HL-60 (cell line): ENCODE measurements at regions not wholly inside any gene's neighbourhood (a gene's known extent, or its start where the extent isn't known, plus 50 kb on each side); places are given as distances from the start of the nearest gene placed in this dataset.

Experiments used
- DNase-seq, 2 experiments: peaks; one replicate each; pipeline ENCODE4 v3.0.0-alpha.2; 2010 to 2020; ENCODE audit warnings: low read depth in 1 of 2, low spot score in 1 of 2
- H3K27ac ChIP-seq: fragments of 250-450 bp; sonication (Bioruptor Pico); replicated peaks from 2 replicates; pipeline ENCODE4 v1.5.1; 2020; ENCODE audit warnings: mild to moderate bottlenecking, moderate library complexity
- H3K27me3 ChIP-seq: fragments of 250-450 bp; sonication (Bioruptor Pico); 2 replicates; pipeline ENCODE4 v1.5.1; 2021; ENCODE audit warnings: mild to moderate bottlenecking, moderate library complexity; ENCODE audit not compliant: insufficient read depth, poor library complexity, severe bottlenecking
- H3K4me3 ChIP-seq: replicated peaks from 2 replicates; pipeline ENCODE4 v1.5.1; 2011; ENCODE audit warnings: mild to moderate bottlenecking, control low read depth, low read length; ENCODE audit not compliant: insufficient read depth
- CTCF ChIP-seq: IDR thresholded peaks from one replicate; pipeline ENCODE4 v1.5.1; 2011; ENCODE audit warnings: low read length, control low read depth, inconsistent platforms; ENCODE audit not compliant: insufficient read depth
- GABPA ChIP-seq: IDR thresholded peaks from 2 replicates; pipeline ENCODE4 v1.6.1; 2012; ENCODE audit warnings: low read depth
- POLR2AphosphoS5 ChIP-seq: IDR thresholded peaks from 2 replicates; pipeline ENCODE4 v1.6.1; 2012; ENCODE audit warnings: low read depth
- REST ChIP-seq: IDR thresholded peaks from 2 replicates; pipeline ENCODE4 v1.6.1; 2012; ENCODE audit warnings: low read depth; ENCODE audit not compliant: insufficient replicate concordance
- SPI1 ChIP-seq: IDR thresholded peaks from 2 replicates; pipeline ENCODE4 v1.6.1; 2012; ENCODE audit warnings: low read depth, mild to moderate bottlenecking, borderline replicate concordance

- H3K4me3 ChIP-seq: no peak overlapping the region
- TF ChIP-seq CTCF (no peak), POLR2AphosphoS5 (no peak), GABPA (no peak), REST (no peak), SPI1 (no peak)
- H3K27me3 ChIP-seq: no peaks in the 10 kb centered on the region
- no peak overlapping the region for H3K27ac ChIP-seq
- no peak for DNase-seq
Measured at GRCh38 chr4:129821073-129821472, 725.1 kb downstream of the C4orf33 start.

GRCh38 chr4:129821963-129822362, 726.0 kb downstream of the C4orf33 start:
- TF ChIP-seq REST (no peak), SPI1 (no peak), GABPA (no peak), CTCF (no peak), POLR2AphosphoS5 (no peak)
- no peak overlapping the region for H3K4me3 ChIP-seq
- no peak overlapping the region for H3K27ac ChIP-seq
- no peaks in the 10 kb centered on the region for H3K27me3 ChIP-seq
- DNase-seq: no peak

- no peak for DNase-seq
- Histone ChIP-seq H3K4me3 (no peak overlapping the region), H3K27ac (no peak overlapping the region), H3K27me3 (no peaks in the 10 kb centered on the region)
- TF ChIP-seq REST (no peak), POLR2AphosphoS5 (no peak), GABPA (no peak), SPI1 (no peak), CTCF (no peak)
Measured at GRCh38 chr4:129822701-129823100, 726.7 kb downstream of the C4orf33 start.
